Panc1 (cell line): ENCODE measurements at regions not wholly inside any gene's neighbourhood (a gene's known extent, or its start where the extent isn't known, plus 50 kb on each side); places are given as distances from the start of the nearest gene placed in this dataset.

ENCODE experiments used
- POLR2AphosphoS5 ChIP-seq: IDR thresholded peaks from 2 replicates; pipeline ENCODE4 v1.6.1; 2012; ENCODE audit warnings: mild to moderate bottlenecking, low read depth, low read length, moderate library complexity
- SIN3A ChIP-seq: IDR thresholded peaks from 2 replicates; pipeline ENCODE4 v1.6.1; 2012; ENCODE audit warnings: low read depth, mild to moderate bottlenecking, low read length, moderate library complexity, borderline replicate concordance; ENCODE audit not compliant: insufficient read depth
- TF ChIP-seq, protein P1 (sequence below): fragments of 450-650 bp; IDR thresholded peaks from 2 replicates; pipeline ENCODE4 v1.5.1; 2017; ENCODE audit warnings: mild to moderate bottlenecking

DNA sequence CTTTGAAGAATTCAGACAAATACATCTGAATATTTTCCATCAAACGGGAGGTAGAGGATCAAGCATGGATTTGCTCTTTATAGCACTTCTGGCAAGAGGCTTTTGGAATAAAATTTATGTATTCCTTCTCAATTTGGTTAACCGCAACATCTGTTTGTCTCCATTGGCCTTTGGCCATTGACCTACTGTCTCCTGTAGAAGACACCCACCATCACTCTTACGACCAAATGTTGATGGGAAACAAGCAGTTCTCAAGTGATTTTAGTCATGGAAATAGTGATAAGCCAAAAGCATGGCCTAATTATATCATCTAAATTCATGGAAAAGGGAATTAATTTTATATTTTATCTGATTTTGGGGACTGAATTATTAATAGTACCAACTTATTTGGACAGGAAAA is 591.9 kb downstream of the CD109 start:
- no peak for TF ChIP-seq POLR2AphosphoS5
- TF ChIP-seq, protein P1, sequence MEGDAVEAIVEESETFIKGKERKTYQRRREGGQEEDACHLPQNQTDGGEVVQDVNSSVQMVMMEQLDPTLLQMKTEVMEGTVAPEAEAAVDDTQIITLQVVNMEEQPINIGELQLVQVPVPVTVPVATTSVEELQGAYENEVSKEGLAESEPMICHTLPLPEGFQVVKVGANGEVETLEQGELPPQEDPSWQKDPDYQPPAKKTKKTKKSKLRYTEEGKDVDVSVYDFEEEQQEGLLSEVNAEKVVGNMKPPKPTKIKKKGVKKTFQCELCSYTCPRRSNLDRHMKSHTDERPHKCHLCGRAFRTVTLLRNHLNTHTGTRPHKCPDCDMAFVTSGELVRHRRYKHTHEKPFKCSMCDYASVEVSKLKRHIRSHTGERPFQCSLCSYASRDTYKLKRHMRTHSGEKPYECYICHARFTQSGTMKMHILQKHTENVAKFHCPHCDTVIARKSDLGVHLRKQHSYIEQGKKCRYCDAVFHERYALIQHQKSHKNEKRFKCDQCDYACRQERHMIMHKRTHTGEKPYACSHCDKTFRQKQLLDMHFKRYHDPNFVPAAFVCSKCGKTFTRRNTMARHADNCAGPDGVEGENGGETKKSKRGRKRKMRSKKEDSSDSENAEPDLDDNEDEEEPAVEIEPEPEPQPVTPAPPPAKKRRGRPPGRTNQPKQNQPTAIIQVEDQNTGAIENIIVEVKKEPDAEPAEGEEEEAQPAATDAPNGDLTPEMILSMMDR, result no peak
- TF ChIP-seq SIN3A, result no peak
